ENCODE measurements at regions not wholly inside any gene's neighbourhood (a gene's known extent, or its start where the extent isn't known, plus 50 kb on each side); places are given as distances from the start of the nearest gene placed in this dataset.

DNA sequence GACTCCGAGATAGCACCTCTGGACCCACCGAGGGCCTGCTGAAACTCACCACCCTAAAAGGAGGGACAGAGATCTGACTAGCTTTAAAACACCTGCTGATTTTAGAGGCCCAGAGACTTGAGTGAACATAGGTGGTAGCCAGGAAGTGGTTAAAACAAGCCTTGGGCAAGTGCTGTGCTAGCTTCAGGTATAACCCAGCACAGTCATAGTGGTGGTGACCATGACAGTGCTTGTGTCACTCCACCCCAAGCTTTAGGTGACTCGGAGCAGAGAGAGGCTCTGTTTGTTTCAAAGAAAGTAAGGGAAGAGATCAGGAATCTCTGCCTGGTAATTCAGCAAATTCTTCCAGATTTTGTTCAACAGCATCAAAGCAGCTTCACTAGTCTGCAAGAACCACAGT, 641.1 kb upstream of the BCHE start:
- ATAC-seq (no peak), DNase-seq (no peak)
- Histone ChIP-seq H3K4me3 (no peak overlapping the region), H3K4me1 (no peaks in the 10 kb centered on the region), H3K27ac (no peak overlapping the region), H3K27me3 (no peaks in the 10 kb centered on the region), H3K36me3 (no peaks in the 10 kb centered on the region), H3K9me3 (no peaks in the 10 kb centered on the region)
- intact Hi-C loops (cut with DNase I; ENCODE audit: low total_unique reads) (no loop called here), in situ Hi-C loops (cut with MboI; ENCODE audit: low sequenced_read_pairs in 4 of 4) (no loop called here)
- TF ChIP-seq, protein P1, sequence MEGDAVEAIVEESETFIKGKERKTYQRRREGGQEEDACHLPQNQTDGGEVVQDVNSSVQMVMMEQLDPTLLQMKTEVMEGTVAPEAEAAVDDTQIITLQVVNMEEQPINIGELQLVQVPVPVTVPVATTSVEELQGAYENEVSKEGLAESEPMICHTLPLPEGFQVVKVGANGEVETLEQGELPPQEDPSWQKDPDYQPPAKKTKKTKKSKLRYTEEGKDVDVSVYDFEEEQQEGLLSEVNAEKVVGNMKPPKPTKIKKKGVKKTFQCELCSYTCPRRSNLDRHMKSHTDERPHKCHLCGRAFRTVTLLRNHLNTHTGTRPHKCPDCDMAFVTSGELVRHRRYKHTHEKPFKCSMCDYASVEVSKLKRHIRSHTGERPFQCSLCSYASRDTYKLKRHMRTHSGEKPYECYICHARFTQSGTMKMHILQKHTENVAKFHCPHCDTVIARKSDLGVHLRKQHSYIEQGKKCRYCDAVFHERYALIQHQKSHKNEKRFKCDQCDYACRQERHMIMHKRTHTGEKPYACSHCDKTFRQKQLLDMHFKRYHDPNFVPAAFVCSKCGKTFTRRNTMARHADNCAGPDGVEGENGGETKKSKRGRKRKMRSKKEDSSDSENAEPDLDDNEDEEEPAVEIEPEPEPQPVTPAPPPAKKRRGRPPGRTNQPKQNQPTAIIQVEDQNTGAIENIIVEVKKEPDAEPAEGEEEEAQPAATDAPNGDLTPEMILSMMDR (IDR thresholded peaks at IDR 0.05 in 4 of 5, conservative IDR thresholded peaks at IDR 0.05 in 1 of 5): no peak
- TF ChIP-seq POLR2A (IDR thresholded peaks at IDR 0.05): no peak

DNA sequence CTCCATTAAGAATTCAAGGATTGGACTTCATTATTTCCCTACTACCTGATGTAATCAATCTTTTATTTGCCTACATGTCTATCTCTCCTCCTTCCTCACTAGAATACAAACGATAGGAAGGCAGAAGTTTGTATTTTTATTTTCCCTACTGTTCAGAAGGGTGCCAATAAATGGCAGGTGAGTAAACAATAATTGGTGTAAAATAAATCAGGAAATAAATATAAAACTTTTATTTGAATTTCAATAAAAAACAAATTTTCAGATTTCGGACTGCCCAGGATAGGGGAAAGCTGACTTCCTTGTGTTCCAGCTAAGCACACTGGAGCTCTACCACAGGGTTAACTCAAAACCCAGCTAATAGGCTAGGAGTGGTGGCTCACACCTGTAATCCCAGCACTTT, 636.3 kb upstream of the BCHE start:
- no peak overlapping the region for H3K4me3 ChIP-seq
- intact Hi-C loops (cut with DNase I; ENCODE audit: low total_unique reads): no loop called here

DNA sequence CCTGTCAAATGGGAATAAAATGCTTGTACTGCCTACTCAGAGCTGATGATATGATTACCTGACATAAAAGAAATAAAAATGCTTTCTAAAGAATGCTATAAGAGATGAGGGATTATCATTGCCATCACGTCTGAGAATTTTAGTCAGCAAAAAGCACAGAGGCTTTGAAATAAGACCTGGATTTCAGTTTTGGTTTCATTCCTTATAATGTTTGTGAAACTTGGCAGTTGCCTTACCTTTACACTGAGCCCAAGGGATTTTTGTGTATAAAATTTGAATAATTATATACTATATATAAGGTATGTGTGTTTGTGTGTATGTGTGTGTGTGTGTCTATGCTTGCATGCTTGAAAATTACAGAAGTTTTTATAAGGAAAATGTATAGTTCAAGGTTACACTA, 634.8 kb upstream of the BCHE start:
- Histone ChIP-seq H3K4me3 (no peak overlapping the region), H3K27me3 (no peaks in the 10 kb centered on the region), H3K4me1 (no peaks in the 10 kb centered on the region), H3K27ac (no peak overlapping the region), H3K9me3 (no peaks in the 10 kb centered on the region), H3K36me3 (no peaks in the 10 kb centered on the region)
- intact Hi-C loops (cut with DNase I; ENCODE audit: low total_unique reads) (no loop called here), in situ Hi-C loops (cut with MboI; ENCODE audit: low sequenced_read_pairs in 4 of 4) (no loop called here)
- DNase-seq: no peak
- TF ChIP-seq, protein P1 (IDR thresholded peaks at IDR 0.05 in 4 of 5, conservative IDR thresholded peaks at IDR 0.05 in 1 of 5): no peak
- no peak for TF ChIP-seq POLR2A (IDR thresholded peaks at IDR 0.05)
- no peak for ATAC-seq

More for the DNA sequence above, 636.3 kb upstream of the BCHE start:
- Histone ChIP-seq H3K4me1 (no peaks in the 10 kb centered on the region), H3K9me3 (no peaks in the 10 kb centered on the region), H3K27ac (no peak overlapping the region), H3K36me3 (no peaks in the 10 kb centered on the region), H3K27me3 (no peaks in the 10 kb centered on the region)
- DNase-seq (no peak), ATAC-seq (no peak)
- in situ Hi-C loops (cut with MboI; ENCODE audit: low sequenced_read_pairs in 4 of 4): no loop called here
- TF ChIP-seq, protein P1 (IDR thresholded peaks at IDR 0.05 in 4 of 5, conservative IDR thresholded peaks at IDR 0.05 in 1 of 5): no peak
- TF ChIP-seq POLR2A (IDR thresholded peaks at IDR 0.05): no peak

DNA sequence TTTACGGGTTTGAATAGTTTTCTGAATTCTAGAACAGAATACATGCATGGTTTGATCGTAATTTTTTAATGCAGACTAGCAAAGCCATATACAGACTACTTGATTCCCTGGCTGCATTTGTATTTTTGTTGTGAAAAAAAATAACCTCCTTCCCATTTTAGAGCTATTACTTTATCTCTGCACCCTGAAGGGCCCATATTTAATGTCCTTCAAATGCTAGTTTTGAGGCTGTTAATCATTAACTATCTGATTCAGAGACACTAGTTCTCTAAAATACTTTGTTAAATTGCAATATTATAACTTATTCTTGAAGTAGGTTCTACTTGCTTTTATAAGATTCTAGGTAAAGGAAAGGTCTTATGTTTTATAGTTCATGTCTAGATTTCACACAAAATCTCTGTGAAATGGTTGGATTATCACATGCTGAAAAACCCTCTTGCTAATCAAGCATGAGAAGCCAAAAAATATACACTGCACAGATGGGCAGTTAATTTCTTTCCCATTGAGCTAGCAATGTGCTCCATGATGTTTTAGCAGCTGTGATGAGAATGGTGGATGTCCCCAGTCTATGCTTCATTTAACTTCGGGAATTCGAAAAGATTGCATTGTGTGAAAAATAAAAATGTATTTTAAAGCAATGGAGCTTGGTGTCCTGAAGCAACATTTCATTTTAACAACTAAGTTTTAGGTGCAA, 634.0 kb upstream of the BCHE start:
- no peak for DNase-seq
- Histone ChIP-seq H3K27me3 (no peaks in the 10 kb centered on the region), H3K36me3 (no peaks in the 10 kb centered on the region), H3K27ac (no peak overlapping the region), H3K4me3 (no peak overlapping the region), H3K9me3 (no peaks in the 10 kb centered on the region), H3K4me1 (no peaks in the 10 kb centered on the region)
- intact Hi-C loops (cut with DNase I; ENCODE audit: low total_unique reads) (no loop called here), in situ Hi-C loops (cut with MboI; ENCODE audit: low sequenced_read_pairs in 4 of 4) (no loop called here)
- no peak for ATAC-seq
- TF ChIP-seq, protein P1 (IDR thresholded peaks at IDR 0.05 in 4 of 5, conservative IDR thresholded peaks at IDR 0.05 in 1 of 5): no peak
- no peak for TF ChIP-seq POLR2A (IDR thresholded peaks at IDR 0.05)

Measured in gastrocnemius medialis (tissue), 4 donors.